Liver (tissue), 7 donors: ENCODE measurements at regions not wholly inside any gene's neighbourhood (a gene's known extent, or its start where the extent isn't known, plus 50 kb on each side); places are given as distances from the start of the nearest gene placed in this dataset.

Experiments used
- DNase-seq: peaks from one replicate; pipeline ENCODE4 v3.0.0-alpha.2; 2017; ENCODE audit warnings: low spot score
- H3K27ac ChIP-seq, 2 donors: one replicate each; pipeline ENCODE4 v1.7.0; 2013; ENCODE audit warnings: inconsistent platforms in 2 of 2, low read length in 2 of 2, control low read depth in 1 of 2, low read depth in 1 of 2, mild to moderate bottlenecking in 1 of 2
- H3K27me3 ChIP-seq, 4 donors: one replicate each; pipeline versions ENCODE4 v1.6.1 to v1.7.0; 2013; ENCODE audit warnings: low read length in 3 of 4, inconsistent platforms in 1 of 4, mild to moderate bottlenecking in 1 of 4, moderate library complexity in 1 of 4; ENCODE audit not compliant: control insufficient read depth in 4 of 4, insufficient read depth in 4 of 4
- H3K36me3 ChIP-seq, 4 donors: one replicate each; pipeline versions ENCODE4 v1.6.1 to v1.7.0; 2013; ENCODE audit warnings: low read length in 3 of 4, mild to moderate bottlenecking in 3 of 4, low read depth in 1 of 4, moderate library complexity in 1 of 4; ENCODE audit not compliant: control insufficient read depth in 4 of 4, insufficient read depth in 3 of 4
- H3K4me1 ChIP-seq, 4 donors: one replicate each; pipeline versions ENCODE4 v1.6.1 to v1.7.0; 2013; ENCODE audit warnings: low read length in 3 of 4, mild to moderate bottlenecking in 3 of 4, moderate library complexity in 1 of 4; ENCODE audit not compliant: control insufficient read depth in 4 of 4, insufficient read depth in 4 of 4
- H3K4me3 ChIP-seq, 3 donors: one replicate each; pipeline versions ENCODE4 v1.6.1 to v1.7.0; 2013; ENCODE audit warnings: low read length in 3 of 3, control low read depth in 1 of 3, low read depth in 1 of 3, mild to moderate bottlenecking in 1 of 3
- H3K9ac ChIP-seq, 2 donors: one replicate each; pipeline ENCODE4 v1.7.0; 2013; ENCODE audit warnings: low read length in 2 of 2, mild to moderate bottlenecking in 2 of 2, moderate library complexity in 2 of 2, control low read depth in 1 of 2, low read depth in 1 of 2
- H3K9me3 ChIP-seq, 4 donors: one replicate each; pipeline versions ENCODE4 v1.6.1 to v1.7.0; 2013; ENCODE audit warnings: low read length in 3 of 4; ENCODE audit not compliant: control insufficient read depth in 4 of 4
- ATF3 ChIP-seq: IDR thresholded peaks from 2 replicates; pipeline ENCODE4 v1.6.1; 2016; ENCODE audit warnings: antibody characterized with exemption
- FOXA1 ChIP-seq: IDR thresholded peaks from 2 replicates; pipeline ENCODE4 v1.6.1; 2016; ENCODE audit warnings: antibody characterized with exemption
- HNF4A ChIP-seq, 2 donors: conservative IDR thresholded peaks; 2 replicates each; pipeline ENCODE4 v1.6.1; 2016; ENCODE audit warnings: antibody characterized with exemption in 2 of 2, mild to moderate bottlenecking in 2 of 2
- HNF4G ChIP-seq: IDR thresholded peaks from 2 replicates; pipeline ENCODE4 v1.6.1; 2016; ENCODE audit warnings: antibody characterized with exemption
- MAX ChIP-seq: IDR thresholded peaks from 2 replicates; pipeline ENCODE4 v1.6.1; 2016; ENCODE audit warnings: antibody characterized with exemption
- REST ChIP-seq: IDR thresholded peaks from 2 replicates; pipeline ENCODE4 v1.6.1; 2016; ENCODE audit warnings: antibody characterized with exemption, mild to moderate bottlenecking
- RXRA ChIP-seq, 2 donors: IDR thresholded peaks; 2 replicates each; pipeline ENCODE4 v1.6.1; 2017 to 2018; ENCODE audit warnings: antibody characterized with exemption in 2 of 2, mild to moderate bottlenecking in 1 of 2
- YY1 ChIP-seq: IDR thresholded peaks from 2 replicates; pipeline ENCODE4 v1.6.1; 2016; ENCODE audit warnings: antibody characterized with exemption, mild to moderate bottlenecking
- WGBS: extraction: QIAGEN DNeasy Blood & Tissue Kit; methylation state at CpG from one replicate; pipeline ENCODE4 v1.1.7; 2013; 5-methylcytosine and 5-hydroxymethylcytosine counted together
- donor health status: healthy.
- donor health status: healthy.
- donor health status: healthy.
- donor health status: healthy.

- TF ChIP-seq REST (no peak), HNF4A (conservative IDR thresholded peaks at IDR 0.05) (no peak), YY1 (no peak)
Observed at GRCh38 chr19:29393915-29394460, 131.8 kb upstream of the VSTM2B start (continued).

- no peak for TF ChIP-seq FOXA1
- no peak for TF ChIP-seq RXRA (IDR thresholded peaks at IDR 0.05)
- no peak for TF ChIP-seq YY1
- TF ChIP-seq MAX: no peak
- no peak for TF ChIP-seq ATF3
- TF ChIP-seq HNF4G: no peak
- Histone ChIP-seq H3K27ac (no peak overlapping the region), H3K36me3 (no peaks in the 10 kb centered on the region), H3K4me3 (no peak overlapping the region), H3K4me1 (no peaks in the 10 kb centered on the region), H3K27me3 (no peaks in the 10 kb centered on the region), H3K9ac (no peak overlapping the region), H3K9me3 (peaks cover 0 to 11% (median 9%) of the 10 kb centered on the region in 4 donors)
- no peak for DNase-seq
- WGBS: 54% methylated on average over 13 of the region's 13 CpGs
Observed at GRCh38 chr19:29395111-29395733, 130.6 kb upstream of the VSTM2B start.

- Histone ChIP-seq H3K27me3 (no peaks in the 10 kb centered on the region), H3K4me1 (no peaks in the 10 kb centered on the region), H3K4me3 (no peak overlapping the region), H3K36me3 (no peaks in the 10 kb centered on the region), H3K9me3 (peaks cover 0 to 11% (median 9%) of the 10 kb centered on the region in 4 donors), H3K9ac (no peak overlapping the region), H3K27ac (no peak overlapping the region)
- TF ChIP-seq REST (no peak), ATF3 (no peak)
- DNase-seq: no peak
- WGBS: 95% methylated on average over 4 of the region's 4 CpGs
Observed at GRCh38 chr19:29395734-29396414, 129.9 kb upstream of the VSTM2B start.
